ENCODE measurements at regions not wholly inside any gene's neighbourhood (a gene's known extent, or its start where the extent isn't known, plus 50 kb on each side); places are given as distances from the start of the nearest gene placed in this dataset.

- no peak for DNase-seq
Measured at GRCh38 chr1:83813576-83813975, 185.4 kb downstream of the TTLL7 start.

- no peak for DNase-seq
Measured at GRCh38 chr1:83810144-83810543, 188.8 kb downstream of the TTLL7 start.

GRCh38 chr1:83808536-83808935 is 190.4 kb downstream of the TTLL7 start:
- no peak for DNase-seq

GRCh38 chr1:83807821-83808220 is 191.1 kb downstream of the TTLL7 start:
- no peak for DNase-seq

GRCh38 chr1:83807231-83807630 is 191.7 kb downstream of the TTLL7 start:
- DNase-seq, result no peak

- DNase-seq, result no peak
Measured at GRCh38 chr1:83805921-83806320, 193.0 kb downstream of the TTLL7 start.

GRCh38 chr1:83802460-83803152 is 196.3 kb downstream of the TTLL7 start:
- no peak for DNase-seq

- DNase-seq, result no peak
Measured at GRCh38 chr1:83802023-83802422, 196.9 kb downstream of the TTLL7 start.

GRCh38 chr1:83800066-83800465 is 198.9 kb downstream of the TTLL7 start:
- no peak for DNase-seq

- no peak for DNase-seq
Measured at GRCh38 chr1:83799594-83799993, 199.3 kb downstream of the TTLL7 start.

- no peak for DNase-seq
Measured at GRCh38 chr1:83798965-83799364, 200.0 kb downstream of the TTLL7 start.

- no peak for DNase-seq
Measured at GRCh38 chr1:83796409-83796808, 202.5 kb downstream of the TTLL7 start.

GRCh38 chr1:83794384-83794783 is 204.5 kb downstream of the TTLL7 start:
- no peak for DNase-seq

GRCh38 chr1:83791821-83792437 is 207.0 kb downstream of the TTLL7 start:
- no peak for DNase-seq

- no peak for DNase-seq
Measured at GRCh38 chr1:83790446-83790845, 208.5 kb downstream of the TTLL7 start.

GRCh38 chr1:83787246-83787998 is 211.5 kb downstream of the TTLL7 start:
- DNase-seq, result no peak

- no peak for DNase-seq
Measured at GRCh38 chr1:83781667-83782066, 217.3 kb downstream of the TTLL7 start.

GRCh38 chr1:83779565-83779964 is 219.4 kb downstream of the TTLL7 start:
- DNase-seq, result no peak

GRCh38 chr1:83777758-83778101 is 221.2 kb downstream of the TTLL7 start:
- DNase-seq, result no peak

- DNase-seq, result no peak
Measured at GRCh38 chr1:83776913-83777757, 221.8 kb downstream of the TTLL7 start.

- DNase-seq, result no peak
Measured at GRCh38 chr1:83775977-83776603, 222.8 kb downstream of the TTLL7 start.

GRCh38 chr1:83773059-83773458 is 225.9 kb downstream of the TTLL7 start:
- DNase-seq, result no peak

- DNase-seq, result no peak
Measured at GRCh38 chr1:83770319-83770661, 228.6 kb downstream of the TTLL7 start.
